ENCODE measurements at regions not wholly inside any gene's neighbourhood (a gene's known extent, or its start where the extent isn't known, plus 50 kb on each side); places are given as distances from the start of the nearest gene placed in this dataset.

- Mint-ChIP-seq H3K27ac (no peak overlapping the region), H3K4me1 (no peaks in the 10 kb centered on the region), H3K9me3 (no peaks in the 10 kb centered on the region), H3K4me3 (no peak overlapping the region), H3K27me3 (peaks cover 11% of the 10 kb centered on the region), H3K36me3 (ENCODE audit: low read depth) (no peaks in the 10 kb centered on the region)
- ChIA-PET POLR2A (no interaction called here), CTCF (no interaction called here)
- no peak for DNase-seq
Measured at GRCh38 chr11:93936460-93936859, 84.7 kb upstream of the HEPHL1 start.

DNA sequence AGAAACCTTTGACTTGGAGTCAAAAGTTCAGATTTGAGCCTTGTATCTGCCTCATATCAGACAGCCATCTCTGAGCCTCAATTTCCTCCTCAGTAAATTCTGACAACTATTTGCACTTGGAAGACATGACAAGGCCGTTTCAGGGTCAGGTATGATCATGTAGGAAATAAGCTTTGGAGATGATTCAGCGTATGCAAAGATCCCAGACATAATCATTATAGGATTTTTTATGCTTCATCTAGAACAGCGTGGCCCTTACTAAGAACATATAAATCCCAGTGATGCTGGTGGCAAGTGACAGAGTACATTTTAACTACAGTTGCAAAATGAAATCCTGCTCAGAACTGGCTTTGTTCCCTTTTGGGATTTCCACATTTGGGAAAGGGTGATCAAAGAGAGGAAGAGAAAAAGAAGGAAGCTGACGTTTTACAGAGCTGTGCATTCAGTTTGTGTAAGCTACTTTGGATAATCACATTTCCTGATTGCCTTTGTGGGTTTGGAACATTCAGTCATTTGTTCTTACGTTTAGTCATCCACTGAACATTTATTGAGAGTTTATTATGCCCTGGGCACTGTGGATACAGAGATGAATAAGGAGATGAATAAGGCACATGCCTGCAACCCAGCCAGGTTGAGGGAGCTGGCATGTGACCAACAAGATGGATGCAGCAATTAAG lies 81.9 kb upstream of the HEPHL1 start:
- ChIA-PET CTCF (interaction anchor here (0.6 to 0.7 kb wide), 2 partner anchors 9 to 76 kb away, joined by 3 read pairs; no protein-coding TSS in a partner anchor), POLR2A (no interaction called here)
- Mint-ChIP-seq H3K27ac (no peak overlapping the region), H3K36me3 (ENCODE audit: low read depth) (no peaks in the 10 kb centered on the region), H3K9me3 (no peaks in the 10 kb centered on the region), H3K27me3 (peaks cover 7% of the 10 kb centered on the region), H3K4me1 (no peaks in the 10 kb centered on the region), H3K4me3 (no peak overlapping the region)
- no peak for DNase-seq

DNA sequence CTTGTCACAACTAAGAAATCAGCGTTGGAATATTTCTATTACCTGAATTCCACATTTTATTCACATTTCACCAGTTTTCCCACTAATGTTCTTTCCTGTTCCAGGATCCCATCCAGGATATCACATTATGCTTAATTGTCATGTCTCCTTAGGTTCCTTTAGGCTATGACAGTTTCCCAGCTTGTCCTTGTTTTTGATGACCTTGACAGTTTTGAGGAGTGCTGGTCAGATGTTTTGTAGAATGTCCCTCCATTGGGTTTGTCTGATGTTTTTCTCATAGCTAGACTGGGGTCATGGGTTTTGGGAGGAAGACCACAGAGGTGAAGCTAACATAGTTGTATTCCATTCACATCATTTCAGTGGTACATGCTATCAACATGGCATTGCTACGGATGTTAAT lies 80.8 kb upstream of the HEPHL1 start:
- POLR2A ChIA-PET = no interaction called here
- DNase-seq = no peak
- H3K36me3 Mint-ChIP-seq (ENCODE audit: low read depth) = no peaks in the 10 kb centered on the region
- no peak overlapping the region for H3K27ac Mint-ChIP-seq
- no peak overlapping the region for H3K4me3 Mint-ChIP-seq
- H3K9me3 Mint-ChIP-seq = no peaks in the 10 kb centered on the region
- no peaks in the 10 kb centered on the region for H3K4me1 Mint-ChIP-seq
- peaks cover 7% of the 10 kb centered on the region for H3K27me3 Mint-ChIP-seq
- CTCF ChIA-PET = no interaction called here

DNA sequence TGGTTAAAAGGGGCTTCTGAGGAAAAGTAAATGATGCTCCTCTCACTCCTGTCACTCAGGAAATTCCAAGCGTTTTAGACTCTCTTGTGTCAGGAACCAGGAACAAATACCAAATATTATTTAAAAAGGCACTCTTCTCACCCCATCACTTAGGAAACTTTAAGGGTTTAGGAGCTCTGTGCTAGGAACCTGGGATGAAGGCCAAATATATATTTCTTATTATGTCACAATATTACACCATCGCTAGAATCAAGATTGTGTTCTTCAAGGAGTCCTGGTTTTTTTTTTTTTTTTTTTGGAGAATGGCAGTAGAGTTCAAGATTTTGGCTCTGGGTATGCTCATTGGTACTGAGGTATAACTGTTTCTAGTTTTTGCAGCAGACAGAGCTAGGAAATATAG lies 79.0 kb upstream of the HEPHL1 start:
- H3K9me3 Mint-ChIP-seq = no peaks in the 10 kb centered on the region
- H3K4me1 Mint-ChIP-seq = no peaks in the 10 kb centered on the region
- no peaks in the 10 kb centered on the region for H3K36me3 Mint-ChIP-seq (ENCODE audit: low read depth)
- peaks cover 7% of the 10 kb centered on the region for H3K27me3 Mint-ChIP-seq
- no peak overlapping the region for H3K4me3 Mint-ChIP-seq
- no peak overlapping the region for H3K27ac Mint-ChIP-seq
- ChIA-PET CTCF (no interaction called here), POLR2A (no interaction called here)
- no peak for DNase-seq

DNA sequence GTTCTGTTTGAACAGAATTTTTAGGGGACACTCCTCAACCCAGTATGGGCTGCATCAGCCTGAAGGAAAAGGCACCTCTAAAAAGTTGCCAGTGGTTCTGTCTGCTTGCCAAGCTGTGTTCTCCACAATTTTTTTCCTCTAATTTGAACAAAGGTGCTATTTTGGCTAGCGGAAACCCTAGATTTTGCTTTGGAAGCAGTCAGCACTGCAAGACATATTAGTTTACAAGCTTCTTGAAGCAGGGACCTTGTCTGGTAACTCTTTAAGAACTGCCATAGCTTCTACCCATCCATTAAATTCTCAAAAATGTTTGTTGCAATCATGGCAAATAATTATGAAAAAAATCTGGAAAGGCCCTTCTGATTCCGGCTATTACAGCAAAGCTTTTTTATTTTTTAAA lies 75.6 kb upstream of the HEPHL1 start:
- no peak overlapping the region for H3K27ac Mint-ChIP-seq
- no peaks in the 10 kb centered on the region for H3K36me3 Mint-ChIP-seq (ENCODE audit: low read depth)
- peaks cover 2% of the 10 kb centered on the region for H3K27me3 Mint-ChIP-seq
- no peaks in the 10 kb centered on the region for H3K4me1 Mint-ChIP-seq
- no peak overlapping the region for H3K4me3 Mint-ChIP-seq
- DNase-seq = no peak
- ChIA-PET CTCF (no interaction called here), POLR2A (no interaction called here)
- no peaks in the 10 kb centered on the region for H3K9me3 Mint-ChIP-seq

DNA sequence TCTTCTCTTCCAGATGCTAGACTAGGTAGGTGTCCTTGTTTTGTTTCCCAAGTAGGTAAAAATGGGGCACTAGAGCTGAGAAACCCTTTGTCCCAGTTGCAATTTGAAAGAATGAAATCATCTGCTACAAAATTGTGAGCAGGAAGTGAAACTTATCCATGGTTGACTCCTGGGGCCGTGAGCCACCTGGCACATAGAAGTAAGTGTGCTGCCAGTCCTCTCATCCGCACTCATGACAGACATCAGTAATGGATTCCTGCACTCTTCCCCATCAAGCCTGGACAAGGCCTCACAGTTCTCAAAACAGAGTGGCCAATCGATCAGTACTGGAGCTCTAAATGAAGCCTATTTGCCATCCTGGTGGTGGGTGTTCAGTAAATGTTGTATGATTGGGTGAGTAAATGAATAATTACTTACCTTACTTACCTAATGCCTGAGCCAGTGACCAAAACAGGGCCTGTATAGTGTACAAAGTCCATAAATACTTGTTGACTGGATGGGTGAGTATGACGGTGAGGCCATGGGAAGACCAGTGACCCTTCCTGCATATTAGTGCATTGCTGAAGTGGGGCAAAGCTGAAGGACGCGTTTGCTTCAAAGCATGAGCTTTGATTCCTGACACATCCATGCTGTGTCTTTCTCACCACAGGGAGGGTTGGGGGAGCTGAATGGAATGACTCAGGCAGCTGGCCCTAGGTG lies 68.9 kb upstream of the HEPHL1 start:
- Mint-ChIP-seq H3K27ac (no peak overlapping the region), H3K9me3 (no peaks in the 10 kb centered on the region), H3K4me1 (no peaks in the 10 kb centered on the region), H3K4me3 (no peak overlapping the region), H3K27me3 (peaks cover 2% of the 10 kb centered on the region), H3K36me3 (ENCODE audit: low read depth) (no peaks in the 10 kb centered on the region)
- no peak for DNase-seq
- CTCF ChIA-PET = no interaction called here
- POLR2A ChIA-PET = no interaction called here

GRCh38 chr11:93957397-93957952 lies 63.7 kb upstream of the HEPHL1 start:
- H3K4me3 Mint-ChIP-seq = no peak overlapping the region
- peaks cover 5% of the 10 kb centered on the region for H3K27me3 Mint-ChIP-seq
- ChIA-PET CTCF (interaction anchor here (1.0 kb wide), 1 partner anchor 42 kb away, joined by 3 read pairs; no protein-coding TSS in a partner anchor), POLR2A (no interaction called here)
- H3K36me3 Mint-ChIP-seq (ENCODE audit: low read depth) = no peaks in the 10 kb centered on the region
- no peaks in the 10 kb centered on the region for H3K4me1 Mint-ChIP-seq
- no peak for DNase-seq
- no peaks in the 10 kb centered on the region for H3K9me3 Mint-ChIP-seq
- H3K27ac Mint-ChIP-seq = no peak overlapping the region

DNA sequence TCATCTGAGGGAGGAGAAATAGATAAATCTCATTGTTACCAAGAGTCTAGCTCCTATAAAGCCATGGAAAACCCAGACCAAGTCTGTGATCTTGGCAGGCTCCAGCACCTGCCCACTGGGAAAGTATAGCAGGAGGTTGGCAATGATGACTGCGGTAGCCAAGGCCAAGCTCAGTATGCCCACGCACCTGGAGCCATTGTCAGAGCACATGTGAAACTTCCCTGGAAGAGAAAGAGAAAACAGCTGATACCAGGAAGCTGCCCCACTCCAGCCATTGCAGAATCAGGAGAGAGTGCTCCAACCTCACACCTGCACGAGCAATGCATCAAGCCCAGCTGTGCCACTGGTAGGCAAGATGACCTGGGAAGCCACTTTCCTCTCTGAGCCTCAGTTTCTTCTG lies 62.2 kb upstream of the HEPHL1 start:
- no peak overlapping the region for H3K4me3 Mint-ChIP-seq
- no peaks in the 10 kb centered on the region for H3K36me3 Mint-ChIP-seq (ENCODE audit: low read depth)
- no peak overlapping the region for H3K27ac Mint-ChIP-seq
- no peaks in the 10 kb centered on the region for H3K9me3 Mint-ChIP-seq
- no peaks in the 10 kb centered on the region for H3K4me1 Mint-ChIP-seq
- DNase-seq = no peak
- ChIA-PET CTCF (no interaction called here), POLR2A (no interaction called here)
- peaks cover 3% of the 10 kb centered on the region for H3K27me3 Mint-ChIP-seq

- Mint-ChIP-seq H3K4me3 (no peak overlapping the region), H3K27ac (no peak overlapping the region), H3K4me1 (no peaks in the 10 kb centered on the region), H3K36me3 (ENCODE audit: low read depth) (no peaks in the 10 kb centered on the region), H3K27me3 (peaks cover 3% of the 10 kb centered on the region), H3K9me3 (no peaks in the 10 kb centered on the region)
- no peak for DNase-seq
- POLR2A ChIA-PET = no interaction called here
- CTCF ChIA-PET = no interaction called here
Measured at GRCh38 chr11:93959663-93960062, 61.5 kb upstream of the HEPHL1 start.

- Mint-ChIP-seq H3K4me1 (no peaks in the 10 kb centered on the region), H3K4me3 (no peak overlapping the region), H3K36me3 (ENCODE audit: low read depth) (no peaks in the 10 kb centered on the region), H3K27me3 (peaks cover 3% of the 10 kb centered on the region), H3K9me3 (no peaks in the 10 kb centered on the region), H3K27ac (no peak overlapping the region)
- CTCF ChIA-PET = no interaction called here
- POLR2A ChIA-PET = no interaction called here
- DNase-seq = no peak
Measured at GRCh38 chr11:93963072-93963471, 58.1 kb upstream of the HEPHL1 start.

GRCh38 chr11:93967258-93967657 lies 53.9 kb upstream of the HEPHL1 start:
- POLR2A ChIA-PET = no interaction called here
- DNase-seq = no peak
- Mint-ChIP-seq H3K27ac (no peak overlapping the region), H3K9me3 (no peaks in the 10 kb centered on the region), H3K4me1 (no peaks in the 10 kb centered on the region), H3K36me3 (ENCODE audit: low read depth) (no peaks in the 10 kb centered on the region), H3K4me3 (no peak overlapping the region), H3K27me3 (no peaks in the 10 kb centered on the region)
- CTCF ChIA-PET = interaction anchor here (0.6 to 0.7 kb wide), 2 partner anchors 29 to 1084 kb away, joined by 3 read pairs; no protein-coding TSS in a partner anchor

DNA sequence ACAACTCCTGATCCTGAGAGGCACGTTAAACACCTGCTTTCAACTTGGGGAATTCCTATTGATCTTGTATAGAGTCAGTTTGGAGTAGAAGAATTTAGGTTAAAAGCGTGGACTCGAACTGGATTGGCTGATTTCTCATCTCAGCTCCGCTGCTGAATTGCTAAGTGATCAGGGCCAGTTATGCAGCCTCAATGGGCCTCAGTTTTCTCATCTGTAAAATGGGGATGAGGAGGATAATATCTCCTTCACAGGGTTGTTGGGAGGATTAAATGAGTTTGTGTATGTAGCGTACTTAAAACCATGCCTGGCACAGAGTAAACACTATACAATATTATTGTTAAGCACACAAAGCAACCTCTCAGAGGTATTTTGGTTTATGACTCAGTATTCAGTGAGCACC lies 53.2 kb upstream of the HEPHL1 start:
- peaks cover 2% of the 10 kb centered on the region for H3K27me3 Mint-ChIP-seq
- ChIA-PET POLR2A (no interaction called here), CTCF (no interaction called here)
- no peaks in the 10 kb centered on the region for H3K9me3 Mint-ChIP-seq
- no peaks in the 10 kb centered on the region for H3K36me3 Mint-ChIP-seq (ENCODE audit: low read depth)
- no peak for DNase-seq
- H3K4me3 Mint-ChIP-seq = no peak overlapping the region
- no peak overlapping the region for H3K27ac Mint-ChIP-seq
- H3K4me1 Mint-ChIP-seq = no peaks in the 10 kb centered on the region

- H3K4me3 Mint-ChIP-seq = no peak overlapping the region
- H3K9me3 Mint-ChIP-seq = peaks cover 3% of the 10 kb centered on the region
- no peaks in the 10 kb centered on the region for H3K4me1 Mint-ChIP-seq
- peaks cover 11% of the 10 kb centered on the region for H3K27me3 Mint-ChIP-seq
- ChIA-PET CTCF (no interaction called here), POLR2A (no interaction called here)
- no peak overlapping the region for H3K27ac Mint-ChIP-seq
- DNase-seq = no peak
- no peaks in the 10 kb centered on the region for H3K36me3 Mint-ChIP-seq (ENCODE audit: low read depth)
Measured at GRCh38 chr11:93969925-93970922, 50.9 kb upstream of the HEPHL1 start.

Measured in activated CD4-positive, alpha-beta T cell treated with anti-CD3 and anti-CD28 coated beads, Interleukin-2, amount 10 ng/mL, durations not matched to agents 7 days and 5 days (primary cell).